ENCODE measurements at regions not wholly inside any gene's neighbourhood (a gene's known extent, or its start where the extent isn't known, plus 50 kb on each side); places are given as distances from the start of the nearest gene placed in this dataset.
"Not testable (repeated sequence)": the region's sequence is repeated elsewhere in the genome, so short reads cannot be mapped to it uniquely, and the experiment has no call there.

DNA sequence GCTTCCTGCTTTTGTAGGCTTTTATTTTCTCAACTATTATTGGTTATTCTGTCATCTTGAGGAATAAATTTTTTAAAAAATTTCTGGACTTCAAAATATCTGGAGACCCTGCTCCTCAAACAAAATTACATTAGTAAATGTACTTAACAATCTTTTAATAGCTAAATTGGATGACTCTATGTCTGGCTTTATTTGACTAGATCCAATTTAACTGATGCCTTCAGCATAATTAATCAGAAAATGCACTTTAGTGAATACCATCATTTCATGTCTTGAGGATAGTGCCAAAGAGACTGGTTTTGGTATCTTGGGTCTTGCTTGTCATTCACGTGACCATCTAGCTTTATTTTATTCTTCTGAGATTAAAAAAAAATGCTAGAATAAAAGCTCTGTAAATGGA is 1301.2 kb downstream of the JRKL start:
- intact Hi-C loops (cut with DNase I) = no loop called here
- no peak overlapping the region for H3K4me3 ChIP-seq (replicated peaks in 1 of 3)
- DNase-seq = no peak
- H3K27ac ChIP-seq = no peak overlapping the region
- no peak for TF ChIP-seq POLR2A (IDR thresholded peaks at IDR 0.05)
- TF ChIP-seq, protein P1, sequence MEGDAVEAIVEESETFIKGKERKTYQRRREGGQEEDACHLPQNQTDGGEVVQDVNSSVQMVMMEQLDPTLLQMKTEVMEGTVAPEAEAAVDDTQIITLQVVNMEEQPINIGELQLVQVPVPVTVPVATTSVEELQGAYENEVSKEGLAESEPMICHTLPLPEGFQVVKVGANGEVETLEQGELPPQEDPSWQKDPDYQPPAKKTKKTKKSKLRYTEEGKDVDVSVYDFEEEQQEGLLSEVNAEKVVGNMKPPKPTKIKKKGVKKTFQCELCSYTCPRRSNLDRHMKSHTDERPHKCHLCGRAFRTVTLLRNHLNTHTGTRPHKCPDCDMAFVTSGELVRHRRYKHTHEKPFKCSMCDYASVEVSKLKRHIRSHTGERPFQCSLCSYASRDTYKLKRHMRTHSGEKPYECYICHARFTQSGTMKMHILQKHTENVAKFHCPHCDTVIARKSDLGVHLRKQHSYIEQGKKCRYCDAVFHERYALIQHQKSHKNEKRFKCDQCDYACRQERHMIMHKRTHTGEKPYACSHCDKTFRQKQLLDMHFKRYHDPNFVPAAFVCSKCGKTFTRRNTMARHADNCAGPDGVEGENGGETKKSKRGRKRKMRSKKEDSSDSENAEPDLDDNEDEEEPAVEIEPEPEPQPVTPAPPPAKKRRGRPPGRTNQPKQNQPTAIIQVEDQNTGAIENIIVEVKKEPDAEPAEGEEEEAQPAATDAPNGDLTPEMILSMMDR (IDR thresholded peaks at IDR 0.05) = no peak
- H3K9me3 ChIP-seq = no peaks in the 10 kb centered on the region
- H3K36me3 ChIP-seq = no peaks in the 10 kb centered on the region
- no peaks in the 10 kb centered on the region for H3K27me3 ChIP-seq
- WGBS, 2 donors = 83 to 96% methylated on average over 1 of the region's 1 CpG
- no peaks in the 10 kb centered on the region for H3K4me1 ChIP-seq

- DNase-seq = no peak
- Histone ChIP-seq H3K36me3 (no peaks in the 10 kb centered on the region), H3K4me3 (replicated peaks in 1 of 3) (no peak overlapping the region), H3K27me3 (no peaks in the 10 kb centered on the region), H3K27ac (no peak overlapping the region), H3K9me3 (no peaks in the 10 kb centered on the region), H3K4me1 (no peaks in the 10 kb centered on the region)
- TF ChIP-seq, protein P1 (IDR thresholded peaks at IDR 0.05) = no peak
- no peak for TF ChIP-seq POLR2A (IDR thresholded peaks at IDR 0.05)
- WGBS, 2 donors = 74 to 75% methylated on average over 1 of the region's 1 CpG
- intact Hi-C loops (cut with DNase I) = no loop called here
Measured at GRCh38 chr11:97702951-97703350, 1313.1 kb downstream of the JRKL start.

DNA sequence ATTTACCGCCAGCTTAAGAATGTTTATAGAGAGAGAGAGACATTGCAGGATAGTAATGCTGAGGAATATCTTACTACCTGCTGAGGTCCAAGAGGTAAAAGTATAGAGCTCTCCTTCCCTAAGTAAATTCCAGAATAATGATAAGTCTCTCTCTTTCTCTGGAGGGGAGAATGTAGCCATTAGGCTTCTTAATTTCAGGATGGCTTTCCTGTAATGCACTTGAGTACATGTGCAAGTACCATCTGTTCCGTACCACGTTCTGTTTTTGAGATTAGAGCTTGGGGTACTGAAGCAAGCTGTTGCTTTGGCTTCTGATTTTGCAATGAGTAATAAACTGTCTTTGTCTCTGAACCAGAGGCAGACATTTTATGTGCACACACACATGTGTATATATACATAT is 1314.0 kb downstream of the JRKL start:
- intact Hi-C loops (cut with DNase I) = no loop called here
- WGBS, 2 donors = 73 to 83% methylated on average over 3 of the region's 3 CpGs
- Histone ChIP-seq H3K4me1 (no peaks in the 10 kb centered on the region), H3K27ac (no peak overlapping the region), H3K9me3 (no peaks in the 10 kb centered on the region), H3K4me3 (replicated peaks in 1 of 3) (no peak overlapping the region), H3K27me3 (no peaks in the 10 kb centered on the region), H3K36me3 (no peaks in the 10 kb centered on the region)
- TF ChIP-seq, protein P1 (IDR thresholded peaks at IDR 0.05) = no peak
- no peak for TF ChIP-seq POLR2A (IDR thresholded peaks at IDR 0.05)
- no peak for DNase-seq

- H3K4me1 ChIP-seq; H3K9me3 ChIP-seq; H3K36me3 ChIP-seq; H3K4me3 ChIP-seq (replicated peaks in 1 of 3); intact Hi-C loops (cut with DNase I); H3K27ac ChIP-seq; H3K27me3 ChIP-seq; DNase-seq: not testable (repeated sequence)
- WGBS, 2 donors = 84 to 92% methylated on average over 1 of the region's 1 CpG
Measured at GRCh38 chr11:97705441-97705840, 1315.3 kb upstream of the CNTN5 start.

GRCh38 chr11:97717922-97718321 is 1302.8 kb upstream of the CNTN5 start:
- Histone ChIP-seq H3K4me1 (no peaks in the 10 kb centered on the region), H3K27ac (no peak overlapping the region), H3K4me3 (replicated peaks in 1 of 3) (no peak overlapping the region), H3K9me3 (no peaks in the 10 kb centered on the region), H3K36me3 (no peaks in the 10 kb centered on the region), H3K27me3 (no peaks in the 10 kb centered on the region)
- WGBS, 2 donors = 95 to 97% methylated on average over 26 of the region's 26 CpGs
- no peak for DNase-seq
- TF ChIP-seq, protein P1 (IDR thresholded peaks at IDR 0.05) = no peak
- no peak for TF ChIP-seq POLR2A (IDR thresholded peaks at IDR 0.05)
- intact Hi-C loops (cut with DNase I) = no loop called here

GRCh38 chr11:97722065-97722464 is 1298.7 kb upstream of the CNTN5 start:
- Histone ChIP-seq H3K36me3 (no peaks in the 10 kb centered on the region), H3K27ac (no peak overlapping the region), H3K4me3 (replicated peaks in 1 of 3) (no peak overlapping the region), H3K9me3 (no peaks in the 10 kb centered on the region), H3K27me3 (no peaks in the 10 kb centered on the region), H3K4me1 (no peaks in the 10 kb centered on the region)
- TF ChIP-seq POLR2A (IDR thresholded peaks at IDR 0.05) = no peak
- TF ChIP-seq, protein P1 (IDR thresholded peaks at IDR 0.05) = no peak
- intact Hi-C loops (cut with DNase I) = no loop called here
- WGBS, 2 donors = 84 to 85% methylated on average over 1 of the region's 1 CpG
- no peak for DNase-seq
